Stimulated activated CD4-positive, alpha-beta T cell treated with anti-CD3 and anti-CD28 coated beads, Interleukin-15, amount 100 ng/mL, for 48 hours (primary cell): ENCODE measurements at regions not wholly inside any gene's neighbourhood (a gene's known extent, or its start where the extent isn't known, plus 50 kb on each side); places are given as distances from the start of the nearest gene placed in this dataset.
"Not testable (repeated sequence)": the region's sequence is repeated elsewhere in the genome, so short reads cannot be mapped to it uniquely, and the experiment has no call there.

Experiments
- DNase-seq, 2 donors: peaks; one replicate each; pipeline ENCODE4 v3.0.0-alpha.2; 2020; ENCODE audit warnings: low read depth in 2 of 2

GRCh38 chr10:65030263-65030662, 1509.1 kb downstream of the REEP3 start:
- DNase-seq = no peak

- no peak for DNase-seq
Measured at GRCh38 chr10:65032867-65033769, 1511.9 kb downstream of the REEP3 start.

GRCh38 chr10:65033957-65034356, 1512.8 kb downstream of the REEP3 start:
- DNase-seq = no peak

- DNase-seq = no peak
Measured at GRCh38 chr10:65040796-65041195, 1519.6 kb downstream of the REEP3 start.

- no peak for DNase-seq
Measured at GRCh38 chr10:65041307-65041706, 1520.1 kb downstream of the REEP3 start.

GRCh38 chr10:65042496-65042895, 1521.3 kb downstream of the REEP3 start:
- no peak for DNase-seq

- no peak for DNase-seq
Measured at GRCh38 chr10:65046831-65047230, 1525.6 kb downstream of the REEP3 start.

- not testable (repeated sequence) for DNase-seq
Measured at GRCh38 chr10:65052111-65052510, 1530.9 kb downstream of the REEP3 start.

- DNase-seq = not testable (repeated sequence)
Measured at GRCh38 chr10:65053397-65053796, 1532.2 kb downstream of the REEP3 start.

GRCh38 chr10:65053831-65054351, 1532.7 kb downstream of the REEP3 start:
- DNase-seq = not testable (repeated sequence)

GRCh38 chr10:65054701-65055100, 1533.5 kb downstream of the REEP3 start:
- DNase-seq = not testable (repeated sequence)

GRCh38 chr10:65065278-65065677, 1544.1 kb downstream of the REEP3 start:
- DNase-seq = no peak

- DNase-seq = no peak
Measured at GRCh38 chr10:65083222-65083621, 1562.0 kb downstream of the REEP3 start.

- no peak for DNase-seq
Measured at GRCh38 chr10:65090991-65091390, 1569.8 kb downstream of the REEP3 start.

- no peak for DNase-seq
Measured at GRCh38 chr10:65100146-65100545, 1578.9 kb downstream of the REEP3 start.

- not testable (repeated sequence) for DNase-seq
Measured at GRCh38 chr10:65100881-65101280, 1579.7 kb downstream of the REEP3 start.

GRCh38 chr10:65110009-65110408, 1588.8 kb downstream of the REEP3 start:
- DNase-seq = no peak

GRCh38 chr10:65111059-65111458, 1589.9 kb downstream of the REEP3 start:
- DNase-seq = not testable (repeated sequence)

- no peak for DNase-seq
Measured at GRCh38 chr10:65112573-65112972, 1591.4 kb downstream of the REEP3 start.

- DNase-seq = no peak
Measured at GRCh38 chr10:65123120-65123519, 1601.9 kb downstream of the REEP3 start.

- no peak for DNase-seq
Measured at GRCh38 chr10:65125212-65125611, 1604.0 kb downstream of the REEP3 start.

- DNase-seq = no peak
Measured at GRCh38 chr10:65126288-65126687, 1605.1 kb downstream of the REEP3 start.

GRCh38 chr10:65128277-65128676, 1607.1 kb downstream of the REEP3 start:
- DNase-seq = no peak
